ENCODE measurements at regions not wholly inside any gene's neighbourhood (a gene's known extent, or its start where the extent isn't known, plus 50 kb on each side); places are given as distances from the start of the nearest gene placed in this dataset.
"Not testable (repeated sequence)": the region's sequence is repeated elsewhere in the genome, so short reads cannot be mapped to it uniquely, and the experiment has no call there.

- no peak for ATAC-seq
- DNase-seq (ENCODE audit: low spot score) = no peak
Measured at GRCh38 chr10:17538941-17539340, 78.2 kb downstream of the HACD1 start.

GRCh38 chr10:17537281-17537680 is 79.9 kb downstream of the HACD1 start:
- ATAC-seq (no peak), DNase-seq (ENCODE audit: low spot score) (no peak)

GRCh38 chr10:17536221-17536620 is 81.0 kb downstream of the HACD1 start:
- DNase-seq (ENCODE audit: low spot score) = no peak
- no peak for ATAC-seq

DNA sequence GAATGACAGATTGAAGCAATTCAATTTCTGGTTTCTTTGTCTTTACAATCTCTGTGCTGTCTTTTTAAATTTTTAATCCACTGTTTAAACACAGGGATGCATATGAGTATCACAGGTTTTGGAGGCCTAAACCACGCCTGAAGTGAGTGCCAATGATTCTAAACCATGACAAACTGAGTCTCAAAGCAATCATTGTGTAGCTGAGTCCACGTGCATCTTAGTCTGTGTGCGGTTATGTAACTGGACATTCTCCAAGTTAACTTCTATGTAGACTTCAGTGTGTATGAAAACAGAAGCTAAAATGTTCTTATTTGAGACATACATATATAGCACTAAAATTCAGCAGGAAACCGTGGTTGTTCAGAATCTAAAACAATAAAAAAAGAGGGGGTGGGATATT is 79.3 kb upstream of the ST8SIA6 start:
- ATAC-seq (no peak), DNase-seq (ENCODE audit: low spot score) (no peak)

- DNase-seq (ENCODE audit: low spot score) = no peak
Measured at GRCh38 chr10:17528306-17528862, 74.0 kb upstream of the ST8SIA6 start.

DNA sequence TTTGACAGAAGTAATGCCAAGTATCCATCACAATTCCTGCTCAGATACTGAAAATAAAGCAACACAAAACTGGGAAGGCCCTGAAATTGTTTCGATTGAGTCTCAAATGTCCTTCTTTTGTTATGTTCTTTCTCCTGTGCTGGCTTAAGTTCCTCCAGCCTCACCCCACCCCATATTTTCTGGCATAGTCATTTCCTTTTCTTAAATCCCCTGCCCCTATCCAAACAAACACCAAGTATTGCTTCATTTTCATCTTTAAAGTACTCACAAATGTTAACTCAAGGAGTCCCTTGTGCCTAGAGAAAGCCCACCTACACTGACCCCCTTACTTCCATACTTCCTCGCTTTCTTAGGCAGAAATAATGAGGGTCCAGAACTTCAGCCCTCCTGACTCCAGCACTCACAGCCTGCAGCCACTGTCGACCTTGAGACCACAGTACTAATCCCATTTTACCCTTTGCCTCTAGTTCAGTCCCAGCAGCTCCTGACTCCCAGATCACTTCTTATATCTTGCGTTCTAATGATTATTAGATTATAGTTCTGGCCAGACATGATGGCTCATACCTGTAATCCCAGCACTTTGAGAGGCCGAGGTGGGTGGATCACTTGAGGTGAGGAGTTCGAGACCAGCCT is 73.2 kb upstream of the ST8SIA6 start:
- no peak for ATAC-seq
- no peak for DNase-seq (ENCODE audit: low spot score)

More at GRCh38 chr10:17528306-17528862, 74.0 kb upstream of the ST8SIA6 start:
- ATAC-seq = no peak

- not testable (repeated sequence) for ATAC-seq; DNase-seq (ENCODE audit: low spot score)
Measured at GRCh38 chr10:17526571-17526970, 72.2 kb upstream of the ST8SIA6 start.

DNA sequence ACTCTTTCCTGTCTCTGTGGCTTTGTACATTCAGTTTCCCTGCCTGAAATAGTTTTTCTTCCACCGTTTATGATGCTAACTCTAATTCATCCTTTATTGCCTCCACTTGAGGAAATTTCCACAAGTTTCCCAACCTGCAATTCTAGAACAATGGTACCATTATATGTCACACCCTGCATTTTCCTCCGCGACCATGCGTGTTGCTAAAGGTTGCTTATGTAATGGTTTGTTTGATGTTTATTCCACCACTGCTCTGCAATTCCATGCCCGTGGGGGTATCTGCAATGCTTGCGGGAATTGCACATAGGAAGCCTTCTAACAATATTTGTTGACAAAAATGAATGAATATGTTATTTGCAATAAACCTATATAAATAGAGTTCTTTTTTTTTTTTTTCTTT is 69.5 kb upstream of the ST8SIA6 start:
- DNase-seq (ENCODE audit: low spot score) = no peak
- no peak for ATAC-seq

GRCh38 chr10:17523246-17523753 is 68.9 kb upstream of the ST8SIA6 start:
- no peak for ATAC-seq
- DNase-seq (ENCODE audit: low spot score) = no peak

DNA sequence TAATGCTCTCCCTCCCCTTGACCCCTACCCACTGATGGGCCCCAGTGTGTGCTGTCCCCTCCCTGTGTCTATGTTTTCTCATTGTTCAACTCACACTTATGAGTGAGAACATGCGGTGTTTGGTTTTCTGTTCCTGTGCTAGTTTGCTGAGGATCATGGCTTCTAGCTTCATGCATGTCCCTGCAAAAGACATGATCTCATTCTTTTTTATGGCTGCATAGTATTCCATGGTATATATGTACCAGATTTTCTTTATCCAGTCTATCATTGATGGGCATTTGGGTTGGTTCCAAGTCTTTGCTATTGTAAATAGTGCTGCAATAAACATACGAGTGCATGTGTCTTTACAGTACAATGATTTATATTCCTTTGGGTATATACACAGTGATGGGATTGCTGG is 67.9 kb upstream of the ST8SIA6 start:
- not testable (repeated sequence) for ATAC-seq; DNase-seq (ENCODE audit: low spot score)

DNA sequence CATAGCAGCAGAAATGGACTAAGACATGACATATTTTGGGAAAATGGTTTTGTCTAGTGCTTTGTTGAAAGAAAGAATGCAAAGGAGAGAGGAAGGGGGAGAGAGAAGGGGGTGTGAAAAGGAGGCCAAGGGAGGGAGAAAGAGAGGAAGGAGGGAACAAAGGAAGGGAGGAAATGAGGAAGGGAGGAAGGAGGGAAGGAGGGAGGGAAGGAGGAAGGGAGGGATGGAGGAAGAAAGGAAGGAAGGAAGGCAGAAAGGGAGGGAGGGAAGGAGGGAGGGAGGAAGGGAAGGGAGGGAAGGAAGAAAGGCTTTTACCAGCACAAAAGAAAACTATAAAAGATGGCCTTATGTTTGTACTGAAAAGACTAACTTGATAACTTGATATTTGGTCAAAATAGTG is 65.1 kb upstream of the ST8SIA6 start:
- ATAC-seq = no peak
- DNase-seq (ENCODE audit: low spot score) = no peak

GRCh38 chr10:17518338-17518737 is 63.9 kb upstream of the ST8SIA6 start:
- ATAC-seq (no peak), DNase-seq (ENCODE audit: low spot score) (no peak)

DNA sequence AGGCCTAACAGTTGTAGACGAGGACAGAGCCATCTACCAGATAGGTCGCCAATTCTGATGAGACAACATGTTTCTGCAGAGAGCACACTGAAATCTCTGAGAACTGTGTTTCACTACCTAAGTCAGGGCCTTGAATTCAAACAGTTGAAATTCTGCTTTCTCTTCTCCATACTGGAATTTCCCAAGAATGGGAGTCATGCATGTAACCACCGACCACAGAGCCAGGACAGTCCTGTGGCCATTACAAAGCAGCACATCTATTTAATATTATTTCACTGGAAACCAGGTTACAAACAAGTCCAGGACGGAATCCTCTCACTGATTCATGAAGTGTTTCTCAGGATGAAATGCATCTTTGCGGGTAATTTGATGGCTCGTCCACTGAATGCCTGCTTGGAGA is 62.0 kb upstream of the ST8SIA6 start:
- DNase-seq (ENCODE audit: low spot score) (no peak), ATAC-seq (no peak)

DNA sequence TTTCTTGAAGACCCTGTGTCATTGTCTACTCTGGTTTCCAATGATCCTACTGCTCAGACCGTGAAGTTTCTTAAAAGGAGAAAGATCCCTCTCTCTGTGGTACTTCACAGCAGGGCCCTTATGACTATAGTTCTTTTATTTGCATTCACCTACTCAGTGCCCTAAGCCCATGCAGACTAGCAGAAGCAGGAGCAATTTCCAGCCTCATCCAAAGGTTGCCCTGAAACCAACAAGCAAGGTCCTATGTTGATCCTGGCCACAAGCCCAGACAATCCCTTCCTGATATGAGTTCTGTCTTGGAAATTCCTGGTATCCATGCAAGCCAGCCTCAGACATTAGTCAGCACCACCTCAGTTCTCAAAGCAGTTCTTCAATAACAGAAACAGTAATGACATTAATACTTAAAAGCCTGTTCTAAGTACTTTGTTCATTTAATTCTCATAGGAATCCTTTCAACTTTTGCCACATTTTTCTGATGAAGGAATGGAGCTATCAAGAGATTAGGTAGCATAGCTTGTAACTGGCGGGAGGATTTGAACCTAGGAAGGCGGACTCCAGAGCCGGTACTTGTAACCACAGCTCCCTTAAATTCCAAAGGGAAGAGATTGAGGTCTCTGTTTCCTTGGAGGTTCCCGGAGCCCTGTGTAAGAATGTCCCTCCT is 58.1 kb upstream of the ST8SIA6 start:
- ATAC-seq = peak; percentile 42
- DNase-seq (ENCODE audit: low spot score) = no peak

- DNase-seq (ENCODE audit: low spot score) (no peak), ATAC-seq (no peak)
Measured at GRCh38 chr10:17510242-17510908, 56.0 kb upstream of the ST8SIA6 start.

GRCh38 chr10:17507538-17507937 is 53.1 kb upstream of the ST8SIA6 start:
- ATAC-seq (no peak), DNase-seq (ENCODE audit: low spot score) (no peak)

DNA sequence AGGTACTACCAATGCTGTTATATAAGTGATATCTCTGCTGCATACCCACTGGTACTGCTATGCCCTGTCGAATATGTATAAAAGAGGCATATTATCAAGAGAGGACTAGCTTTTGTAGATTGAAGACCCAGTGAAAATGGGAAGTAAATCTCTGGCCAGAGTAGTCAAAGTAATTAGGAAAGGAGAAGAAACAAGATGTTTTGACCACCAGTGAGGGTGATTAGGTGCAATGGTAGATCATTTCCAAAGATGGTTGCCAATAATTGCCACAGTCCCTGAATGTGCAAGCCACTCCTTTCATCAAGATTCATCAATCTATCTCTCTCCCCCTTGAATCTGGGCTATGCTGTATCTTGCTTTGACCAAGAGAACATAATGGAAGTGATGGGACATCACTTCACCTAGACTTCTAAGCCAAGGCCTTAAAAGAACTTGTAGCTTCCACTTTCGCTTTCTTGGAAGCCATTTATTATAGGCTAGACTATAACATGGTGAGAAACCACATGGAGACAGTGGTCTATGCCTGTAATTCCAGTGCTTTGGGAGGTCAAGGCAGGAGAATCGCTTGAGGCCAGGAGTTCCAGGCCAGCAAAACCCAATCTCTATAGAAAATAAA is 52.6 kb upstream of the ST8SIA6 start:
- DNase-seq (ENCODE audit: low spot score) (no peak), ATAC-seq (no peak)

DNA sequence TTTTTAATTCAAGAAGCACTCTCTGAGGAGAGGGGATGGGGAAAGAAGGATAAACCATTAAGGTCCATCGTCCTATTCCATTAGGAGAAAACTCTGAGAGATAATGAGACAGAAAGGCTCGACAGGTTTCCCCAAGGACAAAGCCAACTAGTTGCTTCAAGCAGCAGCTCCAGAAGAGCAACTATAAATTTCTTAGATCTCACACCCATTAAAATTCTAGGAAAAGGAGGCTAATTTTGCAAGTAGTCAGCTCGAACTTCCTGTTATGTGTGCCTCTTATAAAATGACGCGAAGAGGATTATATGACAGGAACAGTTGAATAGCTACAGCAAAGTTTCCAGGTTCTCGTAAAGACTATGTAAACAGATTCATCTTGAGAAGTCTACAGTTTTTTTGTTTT is 52.0 kb upstream of the ST8SIA6 start:
- ATAC-seq (no peak), DNase-seq (ENCODE audit: low spot score) (no peak)

- DNase-seq (ENCODE audit: low spot score) = no peak
- no peak for ATAC-seq
Measured at GRCh38 chr10:17504547-17505245, 50.3 kb upstream of the ST8SIA6 start.
